ENCODE measurements at regions not wholly inside any gene's neighbourhood (a gene's known extent, or its start where the extent isn't known, plus 50 kb on each side); places are given as distances from the start of the nearest gene placed in this dataset.
"Not testable (repeated sequence)": the region's sequence is repeated elsewhere in the genome, so short reads cannot be mapped to it uniquely, and the experiment has no call there.

DNA sequence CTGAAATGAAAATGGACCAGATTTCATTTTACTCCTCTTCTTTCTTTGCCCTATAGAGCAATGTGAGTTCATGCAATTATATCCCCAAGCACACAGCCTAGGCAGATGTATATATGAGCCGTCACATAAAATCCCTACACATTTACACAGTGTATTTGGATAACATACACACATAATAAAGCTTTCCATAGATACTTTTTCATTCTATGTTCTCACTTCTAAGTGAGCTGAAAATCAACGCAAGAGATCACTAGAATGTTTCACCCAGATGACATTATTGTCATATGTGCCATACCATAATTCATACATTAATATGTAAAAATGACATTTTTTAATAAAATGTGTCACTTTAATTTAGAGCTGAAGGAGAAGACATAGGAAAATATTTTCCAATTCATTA, 129.4 kb downstream of the INHBA start:
- no peak for TF ChIP-seq JUND (IDR thresholded peaks at IDR 0.05; ENCODE audit: low read depth)
- in situ Hi-C loops (cut with HindIII; ENCODE audit: low pct_unique_long_range_greater_than_20kb, low sequenced_read_pairs): no loop called here
- DNase-seq (ENCODE audit: low read depth in 1 of 2, low spot score in 1 of 2): no peak

DNA sequence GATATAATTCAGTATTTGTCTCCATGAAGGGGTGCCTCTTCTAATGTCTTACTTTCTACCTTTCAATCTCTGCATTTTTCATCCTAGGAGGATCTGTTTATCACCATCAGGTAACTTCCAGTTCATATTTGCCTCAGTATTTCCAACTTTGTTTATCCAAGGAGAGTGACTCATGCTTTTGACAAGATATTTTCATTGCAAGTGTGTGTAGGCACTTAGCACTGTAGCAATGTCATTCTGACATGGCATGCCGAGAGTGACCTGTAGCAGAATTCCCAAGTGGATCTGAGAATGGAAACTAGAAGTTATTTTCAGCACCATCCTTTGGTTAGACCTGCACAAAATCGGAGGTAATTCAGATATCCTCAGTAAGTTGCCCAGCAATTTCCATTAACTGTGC, 129.9 kb downstream of the INHBA start:
- in situ Hi-C loops (cut with HindIII; ENCODE audit: low pct_unique_long_range_greater_than_20kb, low sequenced_read_pairs): no loop called here
- peak; percentile 82 for TF ChIP-seq JUND (IDR thresholded peaks at IDR 0.05; ENCODE audit: low read depth)
- peak in 1 of 2 experiments; percentile 80 for DNase-seq (ENCODE audit: low read depth in 1 of 2, low spot score in 1 of 2)

DNA sequence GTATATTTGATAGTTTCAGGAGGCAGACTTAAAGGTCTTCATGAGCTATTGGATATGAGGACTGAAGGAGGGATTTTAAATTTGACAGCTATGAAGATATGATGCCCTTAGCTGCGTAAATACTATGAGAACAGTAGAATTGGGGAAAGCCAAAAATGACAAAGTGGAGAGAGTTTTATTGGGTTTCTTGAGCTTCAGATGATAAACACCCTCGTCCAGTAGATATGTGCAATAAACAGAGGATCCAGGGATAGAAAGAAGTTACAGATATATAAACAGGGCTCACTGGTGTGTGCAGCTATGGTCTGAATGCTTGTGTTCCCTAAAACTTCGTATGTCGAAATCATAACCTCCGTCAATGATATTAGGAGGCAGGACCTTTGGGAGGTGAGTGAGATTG, 131.3 kb downstream of the INHBA start:
- in situ Hi-C loops (cut with HindIII; ENCODE audit: low pct_unique_long_range_greater_than_20kb, low sequenced_read_pairs): no loop called here
- TF ChIP-seq JUND (IDR thresholded peaks at IDR 0.05; ENCODE audit: low read depth): no peak
- DNase-seq (ENCODE audit: low read depth in 1 of 2, low spot score in 1 of 2): no peak

DNA sequence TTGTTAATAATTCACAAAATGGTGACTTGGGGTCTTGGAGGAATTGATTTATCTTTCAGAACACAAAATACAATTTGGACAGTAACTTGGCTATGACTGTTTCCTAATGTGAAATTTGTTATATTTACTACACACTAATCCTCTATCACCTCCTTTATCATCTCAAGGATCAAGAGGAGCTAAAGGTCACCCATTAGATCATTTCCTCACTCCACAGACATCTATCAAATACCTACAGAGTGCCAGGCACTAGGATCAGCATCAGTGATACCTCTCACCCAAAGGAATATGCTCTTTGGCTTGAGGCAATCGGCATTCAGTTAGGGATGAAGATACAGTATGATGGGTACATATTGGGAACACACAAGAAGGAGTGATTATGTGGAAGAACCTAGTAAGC, 132.1 kb downstream of the INHBA start:
- no peak for DNase-seq (ENCODE audit: low read depth in 1 of 2, low spot score in 1 of 2)
- in situ Hi-C loops (cut with HindIII; ENCODE audit: low pct_unique_long_range_greater_than_20kb, low sequenced_read_pairs): no loop called here
- no peak for TF ChIP-seq JUND (IDR thresholded peaks at IDR 0.05; ENCODE audit: low read depth)

DNA sequence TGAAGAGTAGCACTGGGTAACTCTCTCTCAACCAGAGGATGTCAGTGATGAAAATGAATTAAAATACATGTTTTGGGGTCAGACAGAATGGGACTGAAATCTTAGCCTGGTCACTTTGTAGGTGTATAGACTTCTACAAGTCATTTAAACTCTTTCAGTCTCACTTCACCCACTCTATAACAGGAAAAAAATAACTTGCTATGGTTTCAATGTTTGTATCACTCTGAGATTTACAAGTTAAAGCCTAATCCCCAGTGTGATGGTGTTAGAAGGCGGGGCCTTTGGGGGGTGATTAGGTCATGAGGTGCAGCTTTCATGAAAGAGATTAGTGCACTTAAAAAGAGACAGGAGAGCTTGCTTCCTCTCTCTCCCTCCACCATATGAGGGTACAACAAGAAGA, 134.8 kb downstream of the INHBA start:
- in situ Hi-C loops (cut with HindIII; ENCODE audit: low pct_unique_long_range_greater_than_20kb, low sequenced_read_pairs): no loop called here
- no peak for DNase-seq (ENCODE audit: low read depth in 1 of 2, low spot score in 1 of 2)
- TF ChIP-seq JUND (IDR thresholded peaks at IDR 0.05; ENCODE audit: low read depth): no peak

DNA sequence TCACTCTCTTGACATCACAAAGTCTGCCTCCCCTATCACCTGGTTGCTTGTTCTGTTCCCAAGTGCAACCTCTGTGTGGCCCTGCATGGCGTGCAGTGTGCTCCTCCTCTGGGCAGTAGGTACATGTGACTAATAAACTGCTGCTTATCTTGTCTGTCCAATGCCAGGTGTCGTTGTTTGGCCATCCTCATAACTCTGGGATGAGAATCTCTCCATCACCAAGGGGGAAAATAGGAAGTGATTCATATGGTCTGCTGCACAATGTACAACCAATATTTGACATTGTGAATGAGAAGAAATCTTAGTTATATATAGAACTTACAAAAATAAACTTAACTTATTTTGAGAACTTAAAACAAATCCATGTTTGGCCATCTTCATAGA, 135.2 kb downstream of the INHBA start:
- no peak for TF ChIP-seq JUND (IDR thresholded peaks at IDR 0.05; ENCODE audit: low read depth)
- no peak for DNase-seq (ENCODE audit: low read depth in 1 of 2, low spot score in 1 of 2)
- in situ Hi-C loops (cut with HindIII; ENCODE audit: low pct_unique_long_range_greater_than_20kb, low sequenced_read_pairs): no loop called here

DNA sequence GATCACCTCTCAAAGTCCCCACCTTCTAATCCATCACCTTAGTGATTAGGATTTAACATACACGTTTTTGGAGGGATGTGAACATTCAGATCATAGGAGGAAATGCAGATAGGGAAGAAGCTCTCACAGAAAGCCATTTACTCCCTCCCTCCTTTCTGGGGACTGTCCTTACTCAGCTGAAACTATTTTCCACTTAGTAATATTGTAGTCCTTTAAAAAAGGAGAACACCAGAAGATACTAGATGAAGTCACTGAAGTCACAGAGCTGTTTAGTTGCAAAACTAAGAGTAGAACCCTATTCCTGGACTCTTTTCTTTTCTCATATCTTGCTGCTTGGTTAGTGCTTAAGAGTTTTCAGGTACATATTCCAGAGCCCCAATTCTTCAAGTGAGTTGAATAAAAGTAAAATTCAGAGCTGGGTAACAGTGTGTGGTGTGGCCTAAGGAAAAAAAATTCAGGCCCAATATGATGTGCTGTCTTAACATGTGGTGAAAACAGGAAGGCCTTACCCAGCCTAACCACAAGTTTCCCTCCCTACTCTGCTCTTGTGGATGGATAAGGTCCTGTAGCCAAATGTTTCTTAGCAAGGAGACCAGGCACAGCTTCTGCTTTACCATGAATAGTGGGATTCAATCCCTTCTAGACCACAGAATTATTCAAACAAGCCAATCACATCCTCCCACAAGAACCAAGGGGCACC, 135.7 kb downstream of the INHBA start:
- DNase-seq (ENCODE audit: low read depth in 1 of 2, low spot score in 1 of 2): no peak

DNA sequence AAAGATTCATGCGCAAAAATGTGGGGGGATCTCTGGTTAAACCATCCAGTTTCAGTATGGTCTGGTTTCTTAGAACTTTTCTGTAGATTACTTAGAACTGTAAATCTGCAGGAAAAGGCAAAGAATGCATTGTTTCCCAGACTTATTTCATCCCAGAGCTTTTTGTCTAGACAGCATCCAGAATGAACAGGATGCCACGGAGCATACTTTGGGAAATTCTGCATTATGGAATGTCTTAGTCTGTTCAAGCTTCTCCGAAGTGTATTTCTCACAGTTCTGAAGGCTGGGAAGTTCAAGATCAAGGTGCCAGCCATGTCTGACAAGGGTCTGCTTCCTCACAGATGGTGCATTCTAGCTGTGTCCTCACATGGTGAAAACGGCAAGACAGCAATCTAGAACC, 136.3 kb downstream of the INHBA start:
- no peak for DNase-seq (ENCODE audit: low read depth in 1 of 2, low spot score in 1 of 2)
- in situ Hi-C loops (cut with HindIII; ENCODE audit: low pct_unique_long_range_greater_than_20kb, low sequenced_read_pairs): no loop called here
- no peak for TF ChIP-seq JUND (IDR thresholded peaks at IDR 0.05; ENCODE audit: low read depth)

More for the DNA sequence above, 135.7 kb downstream of the INHBA start:
- in situ Hi-C loops (cut with HindIII; ENCODE audit: low pct_unique_long_range_greater_than_20kb, low sequenced_read_pairs): no loop called here
- TF ChIP-seq JUND (IDR thresholded peaks at IDR 0.05; ENCODE audit: low read depth): no peak

DNA sequence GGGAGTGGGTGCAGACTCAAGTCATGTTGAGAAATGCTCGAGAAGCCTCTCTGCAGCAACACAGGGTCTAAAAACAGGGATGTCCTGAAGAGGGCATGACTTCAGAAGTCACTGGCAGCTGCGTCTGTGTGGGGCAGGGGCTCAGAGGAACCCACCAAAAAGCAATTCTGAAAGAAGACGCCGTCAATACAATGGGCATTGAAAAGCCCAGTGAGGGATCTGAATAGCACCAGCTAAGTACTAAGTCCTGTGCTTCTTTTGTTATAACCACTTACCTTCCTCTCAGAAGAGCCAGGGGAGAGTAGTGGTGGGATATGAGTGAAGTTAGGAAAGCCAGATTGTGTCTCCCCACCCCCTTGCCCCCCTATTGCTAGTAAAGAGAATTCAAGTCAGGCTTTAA, 137.2 kb downstream of the INHBA start:
- in situ Hi-C loops (cut with HindIII; ENCODE audit: low pct_unique_long_range_greater_than_20kb, low sequenced_read_pairs): no loop called here
- TF ChIP-seq JUND (IDR thresholded peaks at IDR 0.05; ENCODE audit: low read depth): no peak
- no peak for DNase-seq (ENCODE audit: low read depth in 1 of 2, low spot score in 1 of 2)

DNA sequence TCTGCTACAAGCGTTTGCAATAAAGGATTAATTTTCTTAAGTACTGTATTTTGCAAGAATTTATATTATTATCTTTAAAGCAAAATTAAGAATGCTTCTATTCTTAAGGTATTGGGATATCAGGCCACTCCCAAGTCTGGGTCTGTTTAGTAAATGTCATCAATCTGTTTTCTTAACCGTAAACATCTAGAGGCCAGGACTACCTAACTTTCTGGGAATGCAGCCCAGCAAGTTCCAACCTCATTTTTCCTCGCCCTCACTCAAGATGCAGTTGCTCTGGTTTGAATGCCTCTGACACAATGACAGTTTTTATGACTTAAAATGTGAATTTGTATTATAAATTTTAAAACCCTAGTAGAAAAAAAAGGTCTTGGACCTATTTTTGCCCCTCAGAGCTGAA, 143.5 kb downstream of the INHBA start:
- peak; percentile 61; the same call in 1 of the 2 replicates for TF ChIP-seq JUND (IDR thresholded peaks at IDR 0.05; ENCODE audit: low read depth)
- in situ Hi-C loops (cut with HindIII; ENCODE audit: low pct_unique_long_range_greater_than_20kb, low sequenced_read_pairs): no loop called here
- DNase-seq (ENCODE audit: low read depth in 1 of 2, low spot score in 1 of 2): peak in 1 of 2 experiments; percentile 89

DNA sequence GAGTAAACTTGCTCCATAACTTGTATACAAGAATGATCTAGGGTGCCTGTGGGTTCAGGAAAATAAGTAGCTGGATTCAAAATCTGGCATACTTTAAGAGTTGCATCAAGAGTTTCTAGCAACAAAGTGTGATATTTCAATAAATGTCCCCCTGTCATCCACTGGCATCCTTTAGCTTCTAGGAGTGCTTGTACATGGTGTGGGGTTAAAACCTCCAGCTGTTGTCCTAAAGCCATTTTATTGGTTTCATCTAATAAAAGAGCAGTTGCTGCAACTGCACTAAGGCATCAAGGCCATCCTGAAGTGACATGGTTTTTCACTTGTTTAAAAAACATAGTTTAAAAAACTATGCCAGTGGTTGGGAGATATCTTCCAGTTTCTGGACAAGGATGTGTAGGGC, 148.4 kb downstream of the INHBA start:
- in situ Hi-C loops (cut with HindIII; ENCODE audit: low pct_unique_long_range_greater_than_20kb, low sequenced_read_pairs): no loop called here
- TF ChIP-seq JUND (IDR thresholded peaks at IDR 0.05; ENCODE audit: low read depth): no peak
- no peak for DNase-seq (ENCODE audit: low read depth in 1 of 2, low spot score in 1 of 2)

DNA sequence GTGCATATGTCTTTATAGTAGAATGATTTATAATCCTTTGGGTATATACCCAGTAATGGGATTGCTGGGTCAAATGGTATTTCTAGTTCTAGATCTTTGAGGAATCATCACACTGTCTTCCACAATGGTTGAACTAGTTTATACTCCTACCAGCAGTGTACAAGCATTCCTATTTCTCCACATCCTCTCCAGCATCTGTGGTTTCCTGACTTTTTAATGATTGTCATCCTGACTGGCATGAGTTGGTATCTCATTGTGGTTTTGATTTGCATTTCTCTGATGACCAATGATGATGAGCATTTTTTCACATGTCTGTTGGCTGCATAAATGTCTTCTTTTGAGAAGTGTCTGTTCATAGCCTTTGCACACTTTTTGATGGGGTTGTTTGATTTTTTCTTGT, 152.8 kb downstream of the INHBA start:
- DNase-seq (ENCODE audit: low read depth in 1 of 2, low spot score in 1 of 2); in situ Hi-C loops (cut with HindIII; ENCODE audit: low pct_unique_long_range_greater_than_20kb, low sequenced_read_pairs): not testable (repeated sequence)

DNA sequence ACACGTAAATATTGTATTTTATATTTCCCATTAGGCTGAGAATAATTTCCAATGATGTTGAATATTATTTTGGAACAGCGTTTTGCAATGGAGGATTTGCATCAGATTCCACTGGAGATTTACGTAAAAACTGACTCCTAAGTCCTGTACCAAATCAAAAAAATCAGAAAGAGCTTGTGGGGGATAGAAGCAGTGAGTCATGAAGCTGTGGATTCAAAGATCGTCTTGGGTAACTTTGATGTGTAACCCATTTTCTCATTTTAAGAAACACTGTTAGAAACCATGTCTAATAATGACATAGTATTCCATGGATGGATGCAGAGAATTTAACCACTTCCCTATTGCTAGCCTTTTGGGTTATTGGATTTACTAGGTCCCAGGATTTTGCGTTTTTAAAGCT, 158.6 kb downstream of the INHBA start:
- in situ Hi-C loops (cut with HindIII; ENCODE audit: low pct_unique_long_range_greater_than_20kb, low sequenced_read_pairs): no loop called here

DNA sequence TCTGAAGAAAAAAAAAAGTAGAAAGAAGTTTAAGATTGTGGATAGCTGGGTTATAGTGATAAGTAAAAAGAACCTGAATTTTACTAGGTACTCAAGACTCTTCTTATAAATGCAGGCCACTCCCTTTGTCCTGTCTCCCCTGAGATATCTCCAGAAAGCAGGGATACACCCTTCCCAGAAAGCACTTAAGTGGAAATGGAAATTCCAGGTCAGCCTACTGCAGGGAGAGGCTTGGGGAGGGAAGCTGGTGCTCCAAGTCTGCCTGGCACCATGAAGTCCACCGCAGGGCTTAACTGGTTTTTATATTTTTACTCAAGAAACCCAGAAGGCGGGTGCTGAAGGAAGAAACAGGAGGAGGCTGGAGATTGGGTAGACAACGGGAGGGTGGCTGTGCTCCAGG, 162.3 kb downstream of the INHBA start:
- in situ Hi-C loops (cut with HindIII; ENCODE audit: low pct_unique_long_range_greater_than_20kb, low sequenced_read_pairs): no loop called here
- no peak for TF ChIP-seq JUND (IDR thresholded peaks at IDR 0.05; ENCODE audit: low read depth)
- no peak for DNase-seq (ENCODE audit: low read depth in 1 of 2, low spot score in 1 of 2)

More for the DNA sequence above, 158.6 kb downstream of the INHBA start:
- DNase-seq (ENCODE audit: low read depth in 1 of 2, low spot score in 1 of 2): no peak
- no peak for TF ChIP-seq JUND (IDR thresholded peaks at IDR 0.05; ENCODE audit: low read depth)
